GM19240 (cell line): ENCODE measurements at regions not wholly inside any gene's neighbourhood (a gene's known extent, or its start where the extent isn't known, plus 50 kb on each side); places are given as distances from the start of the nearest gene placed in this dataset.

Source experiments
- DNase-seq: peaks from one replicate; pipeline ENCODE4 v3.0.0; 2011; ENCODE audit warnings: low spot score; ENCODE audit not compliant: insufficient read length

GRCh38 chrX:45778616-45779015 lies 577.9 kb upstream of the DIPK2B start:
- no peak for DNase-seq

GRCh38 chrX:45777366-45777765 lies 576.7 kb upstream of the DIPK2B start:
- no peak for DNase-seq

GRCh38 chrX:45775468-45775867 lies 574.8 kb upstream of the DIPK2B start:
- no peak for DNase-seq

GRCh38 chrX:45774961-45775360 lies 574.3 kb upstream of the DIPK2B start:
- DNase-seq: no peak

- no peak for DNase-seq
These were observed 572.9 kb upstream of the DIPK2B start for GRCh38 chrX:45773572-45773971.

GRCh38 chrX:45771560-45772340 lies 571.1 kb upstream of the DIPK2B start:
- DNase-seq: no peak

- DNase-seq: no peak
These were observed 570.4 kb upstream of the DIPK2B start for GRCh38 chrX:45771114-45771513.

GRCh38 chrX:45769761-45770582 lies 569.3 kb upstream of the DIPK2B start:
- DNase-seq: peak; percentile 11

- no peak for DNase-seq
These were observed 568.1 kb upstream of the DIPK2B start for GRCh38 chrX:45768666-45769236.

GRCh38 chrX:45766981-45767501 lies 566.4 kb upstream of the DIPK2B start:
- no peak for DNase-seq

- no peak for DNase-seq
These were observed 565.1 kb upstream of the DIPK2B start for GRCh38 chrX:45765767-45766166.

GRCh38 chrX:45765281-45765680 lies 564.6 kb upstream of the DIPK2B start:
- no peak for DNase-seq

GRCh38 chrX:45762699-45763647 lies 562.3 kb upstream of the DIPK2B start:
- no peak for DNase-seq

- no peak for DNase-seq
These were observed 561.2 kb upstream of the DIPK2B start for GRCh38 chrX:45761920-45762319.

- no peak for DNase-seq
These were observed 559.6 kb upstream of the DIPK2B start for GRCh38 chrX:45760187-45760742.

GRCh38 chrX:45758738-45759397 lies 558.2 kb upstream of the DIPK2B start:
- DNase-seq: no peak

GRCh38 chrX:45758319-45758718 lies 557.6 kb upstream of the DIPK2B start:
- no peak for DNase-seq

- no peak for DNase-seq
These were observed 556.6 kb upstream of the DIPK2B start for GRCh38 chrX:45757272-45757671.

GRCh38 chrX:45756557-45756956 lies 555.9 kb upstream of the DIPK2B start:
- DNase-seq: no peak

- no peak for DNase-seq
These were observed 555.0 kb upstream of the DIPK2B start for GRCh38 chrX:45755703-45756102.
